ENCODE measurements at regions not wholly inside any gene's neighbourhood (a gene's known extent, or its start where the extent isn't known, plus 50 kb on each side); places are given as distances from the start of the nearest gene placed in this dataset.

DNA sequence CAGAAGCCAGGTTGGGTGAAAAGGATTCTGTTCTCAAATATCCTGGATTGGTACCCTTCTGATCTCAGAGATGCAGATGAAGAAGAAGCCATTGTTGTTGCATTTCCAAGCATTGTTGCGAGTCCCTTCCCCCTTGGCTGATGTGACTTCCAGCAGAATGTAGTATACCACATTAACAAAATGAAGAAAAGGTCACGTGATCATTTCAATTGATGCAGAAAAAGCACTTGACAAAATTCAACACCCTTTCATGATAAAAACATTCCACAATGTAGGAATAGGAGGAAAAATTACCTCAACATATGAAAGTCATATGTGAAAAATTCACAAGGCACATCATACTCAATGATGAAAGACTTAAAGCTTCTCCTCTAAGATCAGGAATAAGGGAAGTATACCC, 181.9 kb upstream of the PFN2 start:
- intact Hi-C loops (cut with micrococcal nuclease; ENCODE audit: unreplicated experiment), result no loop called here
- CTCF ChIA-PET, result no interaction called here
- Histone ChIP-seq H3K4me1 (ENCODE audit: insufficient read depth, low read length, poor library complexity, severe bottlenecking) (no peaks in the 10 kb centered on the region), H3K4me3 (ENCODE audit: low read depth, low read length, poor library complexity, severe bottlenecking) (no peak overlapping the region), H3K9me3 (ENCODE audit: low read depth, low read length, poor library complexity, severe bottlenecking) (no peaks in the 10 kb centered on the region), H3K27ac (ENCODE audit: low read depth, low read length, poor library complexity, severe bottlenecking) (no peak overlapping the region), H3K36me3 (ENCODE audit: insufficient read depth, low read length, poor library complexity, severe bottlenecking) (no peaks in the 10 kb centered on the region), H3K27me3 (replicated peaks; ENCODE audit: insufficient read depth, low read depth, low read length, poor library complexity) (no peaks in the 10 kb centered on the region)
- BruUV-seq (replicated peaks), result no TSS peak
- POLR2A ChIA-PET (ENCODE audit: low non-redundant PET), result no interaction called here
- TF ChIP-seq EZH2 (IDR thresholded peaks at IDR 0.05; ENCODE audit: borderline replicate concordance, low read depth, low read length, poor library complexity, severe bottlenecking), result no peak
- TF ChIP-seq, protein P1, sequence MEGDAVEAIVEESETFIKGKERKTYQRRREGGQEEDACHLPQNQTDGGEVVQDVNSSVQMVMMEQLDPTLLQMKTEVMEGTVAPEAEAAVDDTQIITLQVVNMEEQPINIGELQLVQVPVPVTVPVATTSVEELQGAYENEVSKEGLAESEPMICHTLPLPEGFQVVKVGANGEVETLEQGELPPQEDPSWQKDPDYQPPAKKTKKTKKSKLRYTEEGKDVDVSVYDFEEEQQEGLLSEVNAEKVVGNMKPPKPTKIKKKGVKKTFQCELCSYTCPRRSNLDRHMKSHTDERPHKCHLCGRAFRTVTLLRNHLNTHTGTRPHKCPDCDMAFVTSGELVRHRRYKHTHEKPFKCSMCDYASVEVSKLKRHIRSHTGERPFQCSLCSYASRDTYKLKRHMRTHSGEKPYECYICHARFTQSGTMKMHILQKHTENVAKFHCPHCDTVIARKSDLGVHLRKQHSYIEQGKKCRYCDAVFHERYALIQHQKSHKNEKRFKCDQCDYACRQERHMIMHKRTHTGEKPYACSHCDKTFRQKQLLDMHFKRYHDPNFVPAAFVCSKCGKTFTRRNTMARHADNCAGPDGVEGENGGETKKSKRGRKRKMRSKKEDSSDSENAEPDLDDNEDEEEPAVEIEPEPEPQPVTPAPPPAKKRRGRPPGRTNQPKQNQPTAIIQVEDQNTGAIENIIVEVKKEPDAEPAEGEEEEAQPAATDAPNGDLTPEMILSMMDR (conservative IDR thresholded peaks at IDR 0.05; ENCODE audit: low read depth, low read length), result no peak
- no peak for DNase-seq (ENCODE audit: low spot score)

DNA sequence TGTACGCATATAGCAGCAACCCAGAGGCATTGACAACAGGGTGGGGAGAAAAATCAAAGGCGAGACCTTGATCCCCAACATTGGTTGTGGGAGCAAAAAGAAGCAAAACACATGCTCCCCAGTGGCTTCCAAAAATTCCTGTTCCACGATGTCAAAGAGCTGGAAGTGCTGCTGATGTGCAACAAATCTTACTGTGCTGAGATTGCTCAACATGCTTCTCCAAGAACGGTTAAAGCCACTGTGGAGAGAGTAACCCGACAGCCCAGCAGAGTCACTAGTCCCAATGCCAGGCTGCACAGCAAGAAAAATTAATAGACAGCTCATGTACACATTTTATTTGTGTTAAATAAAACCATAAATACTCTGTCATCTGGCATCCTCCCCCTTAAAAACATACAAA, 179.9 kb upstream of the PFN2 start:
- BruUV-seq (replicated peaks), result no TSS peak
- no peak for DNase-seq (ENCODE audit: low spot score)
- Histone ChIP-seq H3K27me3 (replicated peaks; ENCODE audit: insufficient read depth, low read depth, low read length, poor library complexity) (no peaks in the 10 kb centered on the region), H3K27ac (ENCODE audit: low read depth, low read length, poor library complexity, severe bottlenecking) (no peak overlapping the region), H3K36me3 (ENCODE audit: insufficient read depth, low read length, poor library complexity, severe bottlenecking) (no peaks in the 10 kb centered on the region), H3K9me3 (ENCODE audit: low read depth, low read length, poor library complexity, severe bottlenecking) (no peaks in the 10 kb centered on the region), H3K4me3 (ENCODE audit: low read depth, low read length, poor library complexity, severe bottlenecking) (no peak overlapping the region), H3K4me1 (ENCODE audit: insufficient read depth, low read length, poor library complexity, severe bottlenecking) (no peaks in the 10 kb centered on the region)
- TF ChIP-seq EZH2 (IDR thresholded peaks at IDR 0.05; ENCODE audit: borderline replicate concordance, low read depth, low read length, poor library complexity, severe bottlenecking), result no peak
- TF ChIP-seq, protein P1 (conservative IDR thresholded peaks at IDR 0.05; ENCODE audit: low read depth, low read length), result no peak
- CTCF ChIA-PET, result no interaction called here
- POLR2A ChIA-PET (ENCODE audit: low non-redundant PET), result no interaction called here
- intact Hi-C loops (cut with micrococcal nuclease; ENCODE audit: unreplicated experiment), result no loop called here

DNA sequence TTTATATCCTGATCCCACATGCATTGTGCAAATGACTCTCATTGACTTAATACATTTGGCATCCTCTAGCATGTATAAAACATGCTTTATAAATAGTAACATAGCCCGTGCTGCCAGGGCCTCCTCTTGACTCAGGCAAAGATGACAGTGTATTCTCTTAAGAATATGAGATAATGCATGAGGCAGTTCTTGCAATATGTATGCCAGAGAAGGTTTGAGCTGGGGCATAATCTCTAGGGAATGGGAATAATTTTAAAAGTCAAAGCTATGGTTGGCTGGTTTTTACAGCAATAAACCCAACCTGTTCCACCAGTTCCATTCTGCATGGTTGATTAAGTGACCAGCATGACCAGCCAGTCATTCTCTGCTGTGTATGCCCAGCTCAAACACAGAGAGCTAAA, 179.0 kb upstream of the PFN2 start:
- BruUV-seq (replicated peaks), result no TSS peak
- no peaks in the 10 kb centered on the region for H3K4me1 ChIP-seq (ENCODE audit: insufficient read depth, low read length, poor library complexity, severe bottlenecking)
- ChIA-PET POLR2A (ENCODE audit: low non-redundant PET) (no interaction called here), CTCF (no interaction called here)
- no peaks in the 10 kb centered on the region for H3K27me3 ChIP-seq (replicated peaks; ENCODE audit: insufficient read depth, low read depth, low read length, poor library complexity)
- H3K36me3 ChIP-seq (ENCODE audit: insufficient read depth, low read length, poor library complexity, severe bottlenecking), result no peaks in the 10 kb centered on the region
- no peak overlapping the region for H3K27ac ChIP-seq (ENCODE audit: low read depth, low read length, poor library complexity, severe bottlenecking)
- no peak overlapping the region for H3K4me3 ChIP-seq (ENCODE audit: low read depth, low read length, poor library complexity, severe bottlenecking)
- no peaks in the 10 kb centered on the region for H3K9me3 ChIP-seq (ENCODE audit: low read depth, low read length, poor library complexity, severe bottlenecking)
- no peak for TF ChIP-seq EZH2 (IDR thresholded peaks at IDR 0.05; ENCODE audit: borderline replicate concordance, low read depth, low read length, poor library complexity, severe bottlenecking)
- TF ChIP-seq, protein P1 (conservative IDR thresholded peaks at IDR 0.05; ENCODE audit: low read depth, low read length), result no peak
- intact Hi-C loops (cut with micrococcal nuclease; ENCODE audit: unreplicated experiment), result no loop called here
- DNase-seq (ENCODE audit: low spot score), result no peak
